GM21360 (cell line): ENCODE measurements at regions not wholly inside any gene's neighbourhood (a gene's known extent, or its start where the extent isn't known, plus 50 kb on each side); places are given as distances from the start of the nearest gene placed in this dataset.
"Not testable (repeated sequence)": the region's sequence is repeated elsewhere in the genome, so short reads cannot be mapped to it uniquely, and the experiment has no call there.

ENCODE experiments used
- ATAC-seq: cut with Tn5 transposase; IDR thresholded peaks from one replicate; pipeline ENCODE4 v1.9.1; 2021; ENCODE audit warnings: mild to moderate bottlenecking, moderate library complexity; ENCODE audit not compliant: unreplicated experiment

- ATAC-seq, result no peak
These were observed 83.2 kb upstream of the ZNF462 start for GRCh38 chr9:106779796-106780195.

- no peak for ATAC-seq
These were observed 79.8 kb upstream of the ZNF462 start for GRCh38 chr9:106783121-106783520.

- ATAC-seq, result no peak
These were observed 78.9 kb upstream of the ZNF462 start for GRCh38 chr9:106784076-106784475.

GRCh38 chr9:106785200-106785599 is 77.8 kb upstream of the ZNF462 start:
- no peak for ATAC-seq

- not testable (repeated sequence) for ATAC-seq
These were observed 74.9 kb upstream of the ZNF462 start for GRCh38 chr9:106788021-106788420.

GRCh38 chr9:106795031-106795430 is 67.9 kb upstream of the ZNF462 start:
- ATAC-seq, result no peak

- no peak for ATAC-seq
These were observed 66.2 kb upstream of the ZNF462 start for GRCh38 chr9:106796771-106797170.

- no peak for ATAC-seq
These were observed 65.7 kb upstream of the ZNF462 start for GRCh38 chr9:106797299-106797698.

GRCh38 chr9:106798016-106798799 is 64.8 kb upstream of the ZNF462 start:
- ATAC-seq, result no peak

- ATAC-seq, result no peak
These were observed 63.8 kb upstream of the ZNF462 start for GRCh38 chr9:106799152-106799551.

GRCh38 chr9:106800701-106801270 is 62.2 kb upstream of the ZNF462 start:
- no peak for ATAC-seq

- ATAC-seq, result no peak
These were observed 61.1 kb upstream of the ZNF462 start for GRCh38 chr9:106801816-106802215.
